Psoas muscle (tissue), 7 donors: ENCODE measurements at regions not wholly inside any gene's neighbourhood (a gene's known extent, or its start where the extent isn't known, plus 50 kb on each side); places are given as distances from the start of the nearest gene placed in this dataset.
"Not testable (repeated sequence)": the region's sequence is repeated elsewhere in the genome, so short reads cannot be mapped to it uniquely, and the experiment has no call there.

Experiments used
- ATAC-seq, 4 donors: fragments of 200-7000 bp; cut with Tn5 transposase; one replicate each; pipeline ENCODE4 v1.9.1; 2020; ENCODE audit warnings: moderate library complexity in 3 of 4, mild to moderate bottlenecking in 2 of 4
- DNase-seq, 2 donors: peaks; one replicate each; pipeline ENCODE4 v3.0.0-alpha.2; 2020
- H3K27ac ChIP-seq: fragments of 200-600 bp; one replicate; pipeline ENCODE4 v1.8.0; 2022
- H3K27me3 ChIP-seq, 3 donors: fragments of 200-600 bp in 1 of 3; one replicate each; pipeline versions ENCODE4 v1.6.1 to v1.8.0; 2013 to 2022; ENCODE audit warnings: low read length in 2 of 3, mild to moderate bottlenecking in 2 of 3, moderate library complexity in 1 of 3; ENCODE audit not compliant: insufficient read depth in 3 of 3
- H3K36me3 ChIP-seq, 2 donors: fragments of 200-600 bp in 1 of 2; one replicate each; pipeline versions ENCODE4 v1.6.1 to v1.8.0; 2013 to 2022; ENCODE audit warnings: low read depth in 1 of 2, mild to moderate bottlenecking in 1 of 2, moderate library complexity in 1 of 2; ENCODE audit not compliant: insufficient read depth in 1 of 2
- H3K4me1 ChIP-seq: fragments of 200-600 bp; one replicate; pipeline ENCODE4 v1.8.0; 2022
- H3K4me3 ChIP-seq: fragments of 200-600 bp; one replicate; pipeline ENCODE4 v1.8.0; 2022; ENCODE audit warnings: mild to moderate bottlenecking
- H3K9me3 ChIP-seq: fragments of 200-600 bp; one replicate; pipeline ENCODE4 v1.8.0; 2022
- WGBS, 3 donors: extraction: QIAGEN DNeasy Blood & Tissue Kit; methylation state at CpG; one replicate each; pipeline versions ENCODE4 v1.1.6 to v1.1.7; 2013; 5-methylcytosine and 5-hydroxymethylcytosine counted together
- intact Hi-C, 2 donors: fragments of 100-400 bp; cut with DNase I; formaldehyde crosslinking; loops; one replicate each; pipeline versions ENCODE4 v1.11.0 to v1.14.2; 2022
- TF ChIP-seq, protein P1 (sequence below): fragments of 200-600 bp; IDR thresholded peaks from one replicate; pipeline ENCODE4 v1.8.0; 2022; ENCODE audit warnings: antibody characterized with exemption
- donor health status: healthy with polysubstance abuse.
- donor health status: DM: no; HTN: no; CAD: no; lungs with moderate emphysema.
- donor health status: Bipolar disorder and iron deficiency.
- donor health status: healthy.
- donor health status: DM: yes; HTN: yes; CAD: no.
- donor health status: DM: no; HTN: no; CAD: no.
- donor health status: DM: yes; HTN: yes; CAD: no.

- Histone ChIP-seq H3K36me3 (no peaks in the 10 kb centered on the region), H3K4me1 (no peaks in the 10 kb centered on the region), H3K9me3 (no peaks in the 10 kb centered on the region), H3K27ac (no peak overlapping the region), H3K4me3 (no peak overlapping the region), H3K27me3 (no peaks in the 10 kb centered on the region)
- DNase-seq (no peak), ATAC-seq (no peak)
- WGBS, 3 donors = 80 to 94% (median 88%) methylated on average over 8 of the region's 8 CpGs
- TF ChIP-seq, protein P1, sequence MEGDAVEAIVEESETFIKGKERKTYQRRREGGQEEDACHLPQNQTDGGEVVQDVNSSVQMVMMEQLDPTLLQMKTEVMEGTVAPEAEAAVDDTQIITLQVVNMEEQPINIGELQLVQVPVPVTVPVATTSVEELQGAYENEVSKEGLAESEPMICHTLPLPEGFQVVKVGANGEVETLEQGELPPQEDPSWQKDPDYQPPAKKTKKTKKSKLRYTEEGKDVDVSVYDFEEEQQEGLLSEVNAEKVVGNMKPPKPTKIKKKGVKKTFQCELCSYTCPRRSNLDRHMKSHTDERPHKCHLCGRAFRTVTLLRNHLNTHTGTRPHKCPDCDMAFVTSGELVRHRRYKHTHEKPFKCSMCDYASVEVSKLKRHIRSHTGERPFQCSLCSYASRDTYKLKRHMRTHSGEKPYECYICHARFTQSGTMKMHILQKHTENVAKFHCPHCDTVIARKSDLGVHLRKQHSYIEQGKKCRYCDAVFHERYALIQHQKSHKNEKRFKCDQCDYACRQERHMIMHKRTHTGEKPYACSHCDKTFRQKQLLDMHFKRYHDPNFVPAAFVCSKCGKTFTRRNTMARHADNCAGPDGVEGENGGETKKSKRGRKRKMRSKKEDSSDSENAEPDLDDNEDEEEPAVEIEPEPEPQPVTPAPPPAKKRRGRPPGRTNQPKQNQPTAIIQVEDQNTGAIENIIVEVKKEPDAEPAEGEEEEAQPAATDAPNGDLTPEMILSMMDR = no peak
- intact Hi-C loops = no loop called here
These were observed 110.3 kb upstream of the ZKSCAN2 start for GRCh38 chr16:25367773-25368524.

GRCh38 chr16:25366078-25366477 is 108.4 kb upstream of the ZKSCAN2 start:
- ATAC-seq (no peak), DNase-seq (no peak)
- no peaks in the 10 kb centered on the region for H3K27me3 ChIP-seq
- intact Hi-C loops = no loop called here
- no peak overlapping the region for H3K27ac ChIP-seq
- no peaks in the 10 kb centered on the region for H3K36me3 ChIP-seq
- no peaks in the 10 kb centered on the region for H3K9me3 ChIP-seq
- H3K4me1 ChIP-seq = no peaks in the 10 kb centered on the region
- 35 to 46% (median 45%) methylated on average over 2 of the region's 2 CpGs for WGBS, 3 donors
- TF ChIP-seq, protein P1 = no peak
- no peak overlapping the region for H3K4me3 ChIP-seq

DNA sequence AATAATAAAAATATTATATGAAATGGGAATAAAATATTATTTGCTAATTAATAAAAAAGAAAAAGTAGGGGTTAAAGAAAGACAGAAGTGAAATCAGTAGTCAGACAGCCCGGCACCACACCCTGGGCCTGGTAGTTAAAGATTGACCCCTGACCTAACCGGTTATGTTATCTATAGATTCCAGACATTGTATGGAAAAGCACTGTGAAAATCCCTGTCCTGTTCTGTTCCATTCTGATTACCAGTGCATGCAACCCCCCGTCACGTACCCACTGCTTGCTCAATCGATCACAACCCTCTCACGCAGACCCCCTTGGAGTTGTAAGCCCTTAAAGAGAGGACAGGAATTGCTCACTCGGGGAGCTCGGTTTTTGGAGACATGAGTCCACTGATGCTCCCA is 101.9 kb upstream of the ZKSCAN2 start:
- H3K27ac ChIP-seq, H3K4me3 ChIP-seq, H3K27me3 ChIP-seq, H3K4me1 ChIP-seq, intact Hi-C loops, H3K36me3 ChIP-seq, DNase-seq, H3K9me3 ChIP-seq, ATAC-seq: not testable (repeated sequence)
- 81 to 89% (median 86%) methylated on average over 8 of the region's 8 CpGs for WGBS, 3 donors

DNA sequence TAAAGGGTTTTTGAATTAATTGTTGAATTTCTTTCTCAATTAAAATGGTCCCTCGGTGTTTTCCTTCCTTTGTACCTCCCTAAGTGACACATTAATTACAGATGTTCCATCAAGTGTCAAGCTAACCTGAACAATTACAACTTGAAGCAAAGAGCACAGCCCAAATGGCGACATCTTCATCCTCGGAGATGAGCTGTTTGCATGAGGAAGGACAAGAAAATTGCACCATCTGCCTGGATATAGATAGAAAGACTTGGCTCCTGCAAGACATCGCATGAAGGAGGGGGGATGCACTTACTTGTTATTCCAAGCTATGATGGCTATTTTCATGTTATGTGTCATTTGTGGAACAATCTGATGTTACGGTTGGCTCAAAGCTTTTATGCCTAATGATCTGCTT is 86.4 kb upstream of the ZKSCAN2 start:
- no peaks in the 10 kb centered on the region for H3K36me3 ChIP-seq
- intact Hi-C loops = no loop called here
- ATAC-seq (no peak), DNase-seq (no peak)
- no peaks in the 10 kb centered on the region for H3K4me1 ChIP-seq
- H3K9me3 ChIP-seq = no peaks in the 10 kb centered on the region
- TF ChIP-seq, protein P1 = no peak
- H3K27ac ChIP-seq = no peak overlapping the region
- no peak overlapping the region for H3K4me3 ChIP-seq
- H3K27me3 ChIP-seq = no peaks in the 10 kb centered on the region
- WGBS, 3 donors = 64 to 85% (median 74%) methylated on average over 5 of the region's 5 CpGs

- no peak for ATAC-seq
- H3K36me3 ChIP-seq = no peaks in the 10 kb centered on the region
- intact Hi-C loops = no loop called here
- no peak for DNase-seq
- H3K9me3 ChIP-seq = no peaks in the 10 kb centered on the region
- H3K4me3 ChIP-seq = no peak overlapping the region
- WGBS, 3 donors = 43 to 72% (median 69%) methylated on average over 2 of the region's 2 CpGs
- no peaks in the 10 kb centered on the region for H3K27me3 ChIP-seq
- no peak overlapping the region for H3K27ac ChIP-seq
- no peaks in the 10 kb centered on the region for H3K4me1 ChIP-seq
- TF ChIP-seq, protein P1 = no peak
These were observed 83.3 kb upstream of the ZKSCAN2 start for GRCh38 chr16:25340973-25341372.
